Uterus (tissue), 2 donors: ENCODE measurements at regions not wholly inside any gene's neighbourhood (a gene's known extent, or its start where the extent isn't known, plus 50 kb on each side); places are given as distances from the start of the nearest gene placed in this dataset.

Source experiments
- CTCF ChIP-seq, 4 experiments: fragments of 200-600 bp in 2 of 4; fragments of 450-650 bp in 2 of 4; sonication (generic) in 2 of 4; IDR thresholded peaks; one replicate each; pipeline ENCODE4 v1.5.1; 2016 to 2019; ENCODE audit warnings: antibody characterized with exemption in 4 of 4, mild to moderate bottlenecking in 2 of 4, moderate library complexity in 1 of 4
- POLR2A ChIP-seq, 2 donors: fragments of 450-650 bp; IDR thresholded peaks; one replicate each; pipeline ENCODE4 v1.6.1; 2016; ENCODE audit warnings: antibody characterized with exemption in 2 of 2, mild to moderate bottlenecking in 1 of 2, moderate library complexity in 1 of 2

- TF ChIP-seq CTCF (IDR thresholded peaks at IDR 0.05) (no peak), POLR2A (IDR thresholded peaks at IDR 0.05) (no peak)
Observed at GRCh38 chr1:213385806-213386324, 334.8 kb downstream of the RPS6KC1 start.
